ENCODE measurements at regions not wholly inside any gene's neighbourhood (a gene's known extent, or its start where the extent isn't known, plus 50 kb on each side); places are given as distances from the start of the nearest gene placed in this dataset.

DNA sequence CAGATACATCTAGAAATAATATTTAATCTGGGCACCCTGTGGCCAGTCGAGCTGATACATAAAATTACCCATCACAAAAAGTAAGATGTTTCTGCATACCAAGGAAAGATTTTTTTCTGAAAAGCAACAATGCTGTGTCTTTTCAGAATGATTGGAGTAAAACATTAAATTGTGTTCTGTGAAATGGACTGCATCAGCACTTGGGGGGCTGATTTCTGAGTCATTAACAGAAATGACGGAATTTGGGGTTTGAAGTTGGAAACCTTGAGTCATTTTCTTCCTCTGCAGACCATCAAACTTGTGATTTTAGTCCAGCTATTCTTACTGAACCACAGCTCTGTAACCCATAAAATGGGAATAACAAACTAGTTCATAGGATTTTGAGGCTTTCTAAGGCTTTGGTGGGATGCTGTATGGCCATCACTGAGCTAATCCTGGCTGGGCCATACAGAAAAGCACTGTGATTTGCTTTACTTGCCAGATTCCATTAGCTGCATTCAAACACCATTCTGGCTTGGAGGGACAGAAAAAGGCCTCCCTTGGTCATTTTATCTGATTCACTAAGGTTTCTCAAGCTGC, 739.4 kb upstream of the IGFBP3 start:
- DNase-seq = no peak

GRCh38 chr7:46658281-46658680, 737.2 kb upstream of the IGFBP3 start:
- no peak for DNase-seq

DNA sequence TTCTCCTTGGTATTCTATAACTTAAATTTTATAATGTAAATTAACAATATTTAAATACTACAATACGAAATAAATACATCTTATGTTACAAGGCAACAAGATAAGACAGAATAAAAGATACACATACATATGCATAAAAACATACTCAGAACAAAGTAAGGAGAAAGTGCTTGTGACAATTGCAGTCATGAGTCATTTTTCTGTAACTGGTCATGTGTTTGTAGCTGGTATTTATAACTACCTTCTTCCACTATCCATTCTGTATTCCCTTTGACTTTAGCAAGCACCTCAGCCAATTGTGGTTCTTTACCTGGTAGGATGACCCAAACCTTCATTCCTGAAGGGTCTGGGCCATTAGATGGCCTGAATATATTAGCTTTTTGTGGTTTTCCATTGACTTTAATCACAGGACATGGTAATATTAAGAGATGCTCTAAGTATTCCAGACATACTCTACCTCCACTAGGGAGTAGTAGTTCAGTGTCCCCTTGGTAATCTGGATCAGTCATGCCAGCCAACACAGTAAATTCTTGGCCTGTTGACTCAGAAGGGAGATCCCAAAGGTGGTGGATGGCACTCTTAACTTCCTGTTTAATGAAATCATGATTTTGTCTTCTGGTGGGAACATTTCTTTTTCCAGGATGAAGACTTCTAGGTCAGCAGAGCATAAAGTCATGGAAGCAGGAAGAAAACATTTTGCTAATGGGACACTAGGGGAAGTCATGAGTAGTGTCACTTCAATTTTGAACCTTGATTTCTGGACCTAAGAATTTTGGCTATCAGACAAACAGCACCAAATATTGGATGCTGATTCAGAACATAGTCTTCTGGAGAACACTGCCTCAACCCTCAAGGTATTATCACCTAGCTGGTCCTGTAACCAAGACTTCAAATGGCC, 733.7 kb upstream of the IGFBP3 start:
- no peak for DNase-seq

GRCh38 chr7:46653848-46654247, 732.8 kb upstream of the IGFBP3 start:
- DNase-seq = no peak

DNA sequence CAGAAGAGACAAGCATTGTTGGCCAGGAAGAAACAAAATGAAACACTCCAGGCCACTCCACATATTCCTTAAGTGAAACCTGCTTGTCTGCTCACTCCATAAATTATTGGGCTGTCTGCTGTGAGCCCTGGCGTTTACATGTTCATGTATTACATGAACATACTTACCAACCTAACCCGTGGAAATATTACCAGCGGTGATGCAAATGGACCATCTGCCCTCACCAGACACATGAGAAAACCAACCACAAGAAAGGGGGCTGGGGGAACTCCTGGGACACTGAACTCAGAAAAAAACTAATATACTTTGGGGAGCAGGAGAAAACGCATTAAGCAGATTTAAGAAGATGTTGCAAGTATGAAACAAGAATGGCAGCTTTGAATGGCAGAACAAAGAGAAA, 731.2 kb upstream of the IGFBP3 start:
- no peak for DNase-seq

DNA sequence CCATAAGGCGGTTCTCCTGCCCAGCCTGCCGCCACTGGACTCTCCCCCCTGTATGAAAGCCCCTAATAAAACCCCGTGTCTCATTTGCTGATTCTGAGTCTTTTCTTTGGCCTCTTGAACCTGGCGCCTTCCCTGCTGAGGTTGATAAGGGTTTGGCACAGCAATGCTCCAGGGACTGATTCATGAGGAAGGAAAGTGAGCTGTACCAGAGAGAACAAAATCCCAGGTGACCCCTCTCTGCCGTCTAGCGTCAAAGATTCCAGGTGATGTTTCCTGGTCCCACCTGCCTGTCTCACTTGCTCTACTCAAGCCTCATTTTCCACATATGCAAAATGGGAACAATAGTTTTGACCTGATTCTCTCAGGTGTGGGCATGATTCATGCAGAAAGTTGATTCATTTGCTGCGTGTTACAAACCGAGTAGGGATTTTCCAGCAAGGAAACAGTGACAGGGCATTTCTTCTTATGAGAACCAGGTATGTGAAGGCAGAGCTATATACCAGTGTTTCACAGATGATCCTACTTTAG, 730.6 kb upstream of the IGFBP3 start:
- DNase-seq = no peak

- DNase-seq = no peak
These were observed 730.0 kb upstream of the IGFBP3 start for GRCh38 chr7:46651070-46651469.

GRCh38 chr7:46649876-46650275, 728.8 kb upstream of the IGFBP3 start:
- no peak for DNase-seq

DNA sequence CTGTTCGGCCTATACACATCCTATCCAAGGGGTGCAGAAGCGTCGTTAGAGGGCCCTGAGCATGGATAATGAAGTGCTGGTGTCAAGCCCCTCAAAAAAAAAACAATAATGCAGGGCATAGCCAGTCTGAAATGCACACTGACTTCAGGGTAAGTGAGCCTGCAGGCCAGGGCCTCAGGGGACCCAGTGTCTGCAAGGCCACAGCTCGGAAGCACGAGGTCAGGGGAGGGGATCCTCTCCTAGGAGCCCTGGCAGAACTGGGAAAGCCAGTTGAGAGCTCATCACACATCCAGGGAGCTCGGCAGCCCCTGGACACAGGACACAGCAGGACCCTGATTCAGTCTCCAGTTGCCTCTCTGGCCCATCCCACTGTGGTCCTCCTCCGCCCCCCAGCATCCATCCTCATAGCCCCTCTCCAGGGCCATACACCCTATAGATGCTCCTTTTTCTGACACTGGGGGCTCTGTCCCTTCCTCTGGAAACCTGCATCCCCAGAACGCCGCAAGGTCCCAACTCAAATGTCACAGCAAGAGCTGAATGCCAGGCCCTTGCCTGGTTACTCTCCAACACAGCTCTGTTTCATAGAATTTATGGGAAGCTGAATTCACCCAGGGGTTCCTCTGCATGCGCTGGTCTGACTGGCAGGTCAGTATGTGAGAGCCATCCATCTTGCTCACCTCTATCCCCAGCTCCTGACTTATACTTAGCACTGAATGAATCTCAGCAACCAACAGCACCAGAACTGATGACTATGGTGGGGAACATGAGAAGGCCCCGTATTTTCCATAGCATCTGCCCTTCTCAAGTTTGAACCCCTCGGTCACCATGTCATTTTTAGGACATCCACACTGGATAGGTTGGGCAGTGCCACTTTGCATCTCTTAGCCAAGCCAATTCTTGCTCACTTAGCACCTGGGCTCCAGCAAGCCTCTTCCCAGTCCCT, 717.0 kb upstream of the IGFBP3 start:
- no peak for DNase-seq

DNA sequence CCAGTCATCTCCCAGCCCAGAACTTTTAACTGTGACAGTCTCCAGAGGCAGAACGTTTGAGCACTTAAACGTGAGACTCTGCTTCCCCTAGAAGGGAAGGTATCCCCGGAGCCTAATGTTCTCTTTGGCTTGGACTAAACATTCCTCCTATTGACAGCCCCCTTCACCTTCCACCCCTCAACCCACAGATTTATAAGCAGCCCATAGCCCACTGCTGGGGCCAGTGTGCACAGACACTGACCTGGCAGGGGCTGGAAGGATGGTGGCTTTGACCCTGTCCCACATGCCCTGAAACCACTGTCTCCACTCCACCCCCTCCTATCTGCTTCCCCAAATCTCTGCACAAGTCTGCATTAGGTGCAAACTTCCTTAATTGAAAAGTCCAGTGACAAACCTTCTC, 715.0 kb upstream of the IGFBP3 start:
- DNase-seq = no peak

GRCh38 chr7:46633630-46634240, 712.7 kb upstream of the IGFBP3 start:
- DNase-seq = no peak

- no peak for DNase-seq
These were observed 712.1 kb upstream of the IGFBP3 start for GRCh38 chr7:46633200-46633599.

GRCh38 chr7:46630031-46630430, 709.0 kb upstream of the IGFBP3 start:
- DNase-seq = no peak

DNA sequence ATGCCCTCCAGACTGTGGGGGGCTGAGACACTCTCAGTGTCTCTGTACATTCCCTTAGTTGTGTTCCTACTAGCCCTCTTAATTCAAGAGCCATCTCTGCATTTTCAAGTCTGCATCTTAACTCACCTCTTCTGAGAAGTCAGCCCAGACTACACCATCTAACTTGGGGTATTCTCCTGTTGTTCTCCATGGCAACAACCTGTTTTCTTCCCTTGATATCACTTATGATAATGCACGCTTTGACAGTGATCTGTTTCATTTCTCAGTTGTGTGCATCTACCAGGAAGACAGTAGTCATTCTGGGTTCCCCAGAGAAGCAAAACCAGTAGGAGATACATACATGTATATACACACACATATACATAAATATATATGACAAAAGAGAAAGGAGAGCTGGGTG, 707.3 kb upstream of the IGFBP3 start:
- DNase-seq = no peak

GRCh38 chr7:46626691-46627310, 705.7 kb upstream of the IGFBP3 start:
- DNase-seq = no peak

- DNase-seq = no peak
These were observed 705.2 kb upstream of the IGFBP3 start for GRCh38 chr7:46626261-46626660.

DNA sequence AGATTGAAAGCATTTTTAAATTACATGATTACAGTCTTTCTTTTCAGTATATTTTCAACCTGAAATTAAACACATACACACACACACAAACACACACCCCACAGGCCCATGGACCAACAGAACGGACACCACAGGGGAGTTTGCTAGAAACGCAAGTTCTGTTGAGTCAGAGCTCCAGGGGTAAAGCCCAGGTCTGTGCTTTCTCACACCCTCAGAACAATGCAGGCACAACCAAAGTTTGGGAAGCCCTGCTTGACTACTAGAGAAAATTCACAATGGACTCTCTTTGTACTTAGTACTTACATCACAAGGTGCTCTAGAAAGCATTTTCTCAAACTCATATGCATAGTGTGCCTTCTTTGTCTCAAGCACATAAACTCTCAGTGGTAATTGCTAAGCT, 704.0 kb upstream of the IGFBP3 start:
- no peak for DNase-seq

- DNase-seq = no peak
These were observed 701.2 kb upstream of the IGFBP3 start for GRCh38 chr7:46622251-46622650.

DNA sequence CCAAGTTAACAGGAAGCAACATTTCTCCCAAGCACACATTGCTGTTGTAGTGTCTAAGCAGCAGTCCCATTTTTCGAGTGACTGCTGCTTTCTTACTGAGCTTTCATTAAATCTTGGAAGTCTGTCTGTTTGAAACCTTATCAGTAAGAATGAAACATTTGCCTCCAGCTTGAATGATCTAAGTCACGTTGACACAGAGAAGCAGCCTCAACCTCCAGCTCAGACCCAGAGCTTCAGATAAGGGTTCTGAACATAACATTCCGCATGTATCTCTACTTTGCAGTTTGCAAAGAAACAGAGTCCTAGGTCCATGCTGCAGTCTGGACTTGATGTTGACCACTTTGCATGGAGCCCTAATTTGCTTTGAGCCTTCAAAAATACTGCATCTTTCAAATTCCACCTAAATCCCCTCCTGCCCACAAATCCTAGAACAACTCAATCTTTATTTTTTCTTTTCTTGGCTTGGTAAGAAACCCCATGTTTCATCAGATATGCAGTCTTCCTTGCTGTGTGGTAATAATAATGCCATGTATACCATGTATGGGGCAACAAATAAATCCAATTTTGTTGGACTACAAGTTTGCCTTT, 698.7 kb upstream of the IGFBP3 start:
- DNase-seq = no peak

DNA sequence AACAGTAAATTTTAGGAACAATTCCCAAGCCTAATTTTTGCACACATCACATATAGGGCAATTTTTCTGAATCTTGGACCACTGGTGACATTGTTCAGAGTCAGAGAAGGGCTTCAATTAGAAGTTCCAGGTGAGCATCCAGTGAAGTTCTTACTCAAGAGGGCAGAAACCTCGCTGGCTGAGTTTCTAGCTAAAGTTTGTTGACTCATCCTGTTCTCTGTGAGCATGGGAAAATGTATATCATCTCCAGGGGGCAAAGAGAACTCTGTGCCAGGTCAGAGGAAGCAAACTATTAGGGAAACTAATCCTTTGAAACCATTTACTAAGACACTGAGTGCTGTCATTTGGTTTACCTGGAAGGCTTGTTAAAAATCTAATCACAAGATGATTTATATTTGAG, 695.6 kb upstream of the IGFBP3 start:
- DNase-seq = no peak

GRCh38 chr7:46613551-46613950, 692.5 kb upstream of the IGFBP3 start:
- DNase-seq = no peak

- no peak for DNase-seq
These were observed 692.0 kb upstream of the IGFBP3 start for GRCh38 chr7:46613116-46613515.

Measured in suppressor macrophage (primary cell).